ENCODE measurements at regions not wholly inside any gene's neighbourhood (a gene's known extent, or its start where the extent isn't known, plus 50 kb on each side); places are given as distances from the start of the nearest gene placed in this dataset.

GRCh38 chr3:30141178-30141581 is 465.2 kb upstream of the TGFBR2 start:
- no peak overlapping the region for H3K27ac ChIP-seq (ENCODE audit: low read length)
- H2AFZ ChIP-seq (ENCODE audit: low read depth, low read length) = no peak overlapping the region
- no peaks in the 10 kb centered on the region for H3K9me3 ChIP-seq (ENCODE audit: low read length)
- no peak overlapping the region for H3K4me3 ChIP-seq (ENCODE audit: low read length)
- H3K79me2 ChIP-seq (replicated peaks; ENCODE audit: insufficient read depth, low read length) = no peaks in the 10 kb centered on the region
- no peak overlapping the region for H3K4me2 ChIP-seq (ENCODE audit: low read length)
- H3K27me3 ChIP-seq (ENCODE audit: insufficient read depth, low read depth, low read length) = no peaks in the 10 kb centered on the region
- no peaks in the 10 kb centered on the region for H3F3A ChIP-seq (ENCODE audit: insufficient read depth, low read length, poor library complexity, severe bottlenecking)
- H4K20me1 ChIP-seq (ENCODE audit: insufficient read depth) = no peaks in the 10 kb centered on the region
- H3K9ac ChIP-seq (ENCODE audit: low read length) = no peak overlapping the region
- H3K36me3 ChIP-seq (ENCODE audit: insufficient read depth, low read length) = no peaks in the 10 kb centered on the region
- H3K9me2 ChIP-seq (ENCODE audit: insufficient read depth, low read length) = no peaks in the 10 kb centered on the region
- no peak for TF ChIP-seq CTCF (IDR thresholded peaks at IDR 0.05; ENCODE audit: poor library complexity, severe bottlenecking)
- no peak for TF ChIP-seq RAD21 (conservative IDR thresholded peaks at IDR 0.05)
- TF ChIP-seq SMC3 (conservative IDR thresholded peaks at IDR 0.05; ENCODE audit: poor library complexity) = no peak
- no peak for TF ChIP-seq MXI1 (conservative IDR thresholded peaks at IDR 0.05; ENCODE audit: poor library complexity, severe bottlenecking)
- TF ChIP-seq POLR2AphosphoS5 (IDR thresholded peaks at IDR 0.05) = no peak
- TF ChIP-seq REST (IDR thresholded peaks at IDR 0.05; ENCODE audit: borderline replicate concordance) = no peak
- no peak for TF ChIP-seq EP300 (conservative IDR thresholded peaks at IDR 0.05; ENCODE audit: poor library complexity, severe bottlenecking)
- no peak for TF ChIP-seq TAF1 (IDR thresholded peaks at IDR 0.05; ENCODE audit: low read depth)
- TF ChIP-seq EZH2 (IDR thresholded peaks at IDR 0.05; ENCODE audit: borderline replicate concordance, insufficient read depth, low read length, poor library complexity, severe bottlenecking) = no peak

- H3K9me2 ChIP-seq (ENCODE audit: insufficient read depth, low read length) = no peaks in the 10 kb centered on the region
- no peaks in the 10 kb centered on the region for H3K36me3 ChIP-seq (ENCODE audit: insufficient read depth, low read length)
- no peaks in the 10 kb centered on the region for H4K20me1 ChIP-seq (ENCODE audit: insufficient read depth)
- TF ChIP-seq EP300 (conservative IDR thresholded peaks at IDR 0.05; ENCODE audit: poor library complexity, severe bottlenecking) (no peak), MXI1 (conservative IDR thresholded peaks at IDR 0.05; ENCODE audit: poor library complexity, severe bottlenecking) (no peak), REST (IDR thresholded peaks at IDR 0.05; ENCODE audit: borderline replicate concordance) (no peak), SMC3 (conservative IDR thresholded peaks at IDR 0.05; ENCODE audit: poor library complexity) (no peak), CTCF (IDR thresholded peaks at IDR 0.05; ENCODE audit: poor library complexity, severe bottlenecking) (no peak), RAD21 (conservative IDR thresholded peaks at IDR 0.05) (no peak), TAF1 (IDR thresholded peaks at IDR 0.05; ENCODE audit: low read depth) (no peak), EZH2 (IDR thresholded peaks at IDR 0.05; ENCODE audit: borderline replicate concordance, insufficient read depth, low read length, poor library complexity, severe bottlenecking) (no peak), POLR2AphosphoS5 (IDR thresholded peaks at IDR 0.05) (no peak)
- H3K4me2 ChIP-seq (ENCODE audit: low read length) = no peak overlapping the region
- no peak overlapping the region for H3K9ac ChIP-seq (ENCODE audit: low read length)
- H3K27ac ChIP-seq (ENCODE audit: low read length) = no peak overlapping the region
- H2AFZ ChIP-seq (ENCODE audit: low read depth, low read length) = no peak overlapping the region
- H3K4me3 ChIP-seq (ENCODE audit: low read length) = no peak overlapping the region
- no peaks in the 10 kb centered on the region for H3K27me3 ChIP-seq (ENCODE audit: insufficient read depth, low read depth, low read length)
- no peaks in the 10 kb centered on the region for H3F3A ChIP-seq (ENCODE audit: insufficient read depth, low read length, poor library complexity, severe bottlenecking)
- no peaks in the 10 kb centered on the region for H3K79me2 ChIP-seq (replicated peaks; ENCODE audit: insufficient read depth, low read length)
- H3K9me3 ChIP-seq (ENCODE audit: low read length) = no peaks in the 10 kb centered on the region
Measured at GRCh38 chr3:30141927-30142326, 464.5 kb upstream of the TGFBR2 start.

Data from neural cell (in vitro differentiated cells).